ENCODE measurements at regions not wholly inside any gene's neighbourhood (a gene's known extent, or its start where the extent isn't known, plus 50 kb on each side); places are given as distances from the start of the nearest gene placed in this dataset.

DNA sequence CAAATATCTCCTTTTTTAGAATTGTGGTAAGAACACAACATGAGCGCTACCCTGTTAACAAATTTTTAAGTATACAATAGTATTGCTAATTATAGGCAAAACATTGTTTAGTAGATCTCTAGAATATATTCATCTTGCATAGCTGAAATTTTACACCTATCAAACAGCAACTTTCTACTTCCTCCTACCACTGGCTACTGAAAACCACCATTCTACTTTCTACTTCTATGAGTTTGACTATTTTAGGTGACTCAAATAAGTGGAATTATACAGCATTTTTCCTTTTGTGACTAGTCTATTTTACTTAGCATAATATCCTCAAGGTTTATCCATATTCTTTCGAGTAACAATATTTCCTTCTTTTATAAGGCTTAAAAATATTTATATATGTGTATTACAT is 128.4 kb downstream of the FAM76B start:
- DNase-seq (ENCODE audit: low read depth, low spot score) (no peak), FAIRE-seq (no peak)
- Histone ChIP-seq H2AFZ (ENCODE audit: low read depth, low read length) (no peak overlapping the region), H3K36me3 (ENCODE audit: control insufficient read depth in 2 of 2, extremely low read depth in 1 of 2, insufficient read depth in 2 of 2, low read length in 2 of 2) (no peaks in the 10 kb centered on the region), H3K4me1 (ENCODE audit: control insufficient read depth, extremely low read depth, insufficient read depth, low read length) (no peaks in the 10 kb centered on the region), H4K20me1 (replicated peaks; ENCODE audit: control insufficient read depth, extremely low read depth, insufficient read depth, low read length) (no peaks in the 10 kb centered on the region), H3K4me2 (ENCODE audit: insufficient read depth, low read length) (no peak overlapping the region), H3K4me3 (replicated peaks in 1 of 3; ENCODE audit: insufficient read depth in 1 of 3, low read depth in 1 of 3, low read length in 3 of 3) (no peak overlapping the region), H3K27ac (ENCODE audit: insufficient read depth, low read depth, low read length) (no peak overlapping the region), H3K9me3 (replicated peaks; ENCODE audit: control insufficient read depth, insufficient read depth, low read length) (no peaks in the 10 kb centered on the region), H3K9me1 (replicated peaks; ENCODE audit: control insufficient read depth, extremely low read depth, insufficient read depth, low read length) (no peaks in the 10 kb centered on the region), H3K9ac (replicated peaks; ENCODE audit: extremely low read depth, insufficient read depth, low read length) (no peak overlapping the region), H3K79me2 (ENCODE audit: control insufficient read depth, insufficient read depth, low read length) (no peaks in the 10 kb centered on the region), H3K27me3 (ENCODE audit: control insufficient read depth in 2 of 2, insufficient read depth in 2 of 2, low read length in 2 of 2) (peaks cover 0 to 2% of the 10 kb centered on the region in 2 experiments)
- intact Hi-C loops (cut with micrococcal nuclease) (no loop called here), dilution Hi-C loops (cut with MboI; ENCODE audit: extremely low pct_ligation_motif_present, low sequenced_read_pairs) (no loop called here)
- POLR2A ChIA-PET: no interaction called here
- BruUV-seq (replicated peaks): no TSS peak
- TF ChIP-seq POLR2AphosphoS5 (IDR thresholded peaks at IDR 0.05; ENCODE audit: insufficient read depth, low read depth, low read length): no peak
- TF ChIP-seq, protein P1, sequence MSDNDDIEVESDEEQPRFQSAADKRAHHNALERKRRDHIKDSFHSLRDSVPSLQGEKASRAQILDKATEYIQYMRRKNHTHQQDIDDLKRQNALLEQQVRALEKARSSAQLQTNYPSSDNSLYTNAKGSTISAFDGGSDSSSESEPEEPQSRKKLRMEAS (IDR thresholded peaks at IDR 0.05; ENCODE audit: insufficient read depth, insufficient read length): no peak
- TF ChIP-seq GATA2 (IDR thresholded peaks at IDR 0.05; ENCODE audit: insufficient read depth, insufficient read length, low read depth, low read length): no peak
- no peak for TF ChIP-seq MYC (IDR thresholded peaks at IDR 0.05; ENCODE audit: low read depth, low read length)
- TF ChIP-seq FOS (IDR thresholded peaks at IDR 0.05; ENCODE audit: borderline replicate concordance, insufficient read depth, low read length): no peak
- TF ChIP-seq, protein P2, sequence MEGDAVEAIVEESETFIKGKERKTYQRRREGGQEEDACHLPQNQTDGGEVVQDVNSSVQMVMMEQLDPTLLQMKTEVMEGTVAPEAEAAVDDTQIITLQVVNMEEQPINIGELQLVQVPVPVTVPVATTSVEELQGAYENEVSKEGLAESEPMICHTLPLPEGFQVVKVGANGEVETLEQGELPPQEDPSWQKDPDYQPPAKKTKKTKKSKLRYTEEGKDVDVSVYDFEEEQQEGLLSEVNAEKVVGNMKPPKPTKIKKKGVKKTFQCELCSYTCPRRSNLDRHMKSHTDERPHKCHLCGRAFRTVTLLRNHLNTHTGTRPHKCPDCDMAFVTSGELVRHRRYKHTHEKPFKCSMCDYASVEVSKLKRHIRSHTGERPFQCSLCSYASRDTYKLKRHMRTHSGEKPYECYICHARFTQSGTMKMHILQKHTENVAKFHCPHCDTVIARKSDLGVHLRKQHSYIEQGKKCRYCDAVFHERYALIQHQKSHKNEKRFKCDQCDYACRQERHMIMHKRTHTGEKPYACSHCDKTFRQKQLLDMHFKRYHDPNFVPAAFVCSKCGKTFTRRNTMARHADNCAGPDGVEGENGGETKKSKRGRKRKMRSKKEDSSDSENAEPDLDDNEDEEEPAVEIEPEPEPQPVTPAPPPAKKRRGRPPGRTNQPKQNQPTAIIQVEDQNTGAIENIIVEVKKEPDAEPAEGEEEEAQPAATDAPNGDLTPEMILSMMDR (IDR thresholded peaks at IDR 0.05; ENCODE audit: extremely low read depth in 1 of 2, insufficient read depth in 1 of 2, low read depth in 1 of 2, low read length in 2 of 2): no peak
- no peak for TF ChIP-seq EZH2 (IDR thresholded peaks at IDR 0.05; ENCODE audit: borderline replicate concordance, low read depth, low read length, severe bottlenecking)
- no peak for TF ChIP-seq JUN (IDR thresholded peaks at IDR 0.05; ENCODE audit: borderline replicate concordance, insufficient read depth, insufficient read length, low read depth)
- TF ChIP-seq POLR2A (IDR thresholded peaks at IDR 0.05; ENCODE audit: low read depth, low read length): no peak
- CTCF ChIA-PET: interaction anchor here (1.3 kb wide), 1 partner anchor 11 kb away, joined by 3 read pairs; no protein-coding TSS in a partner anchor

Data from endothelial cell of umbilical vein (primary cell).